ENCODE measurements at regions not wholly inside any gene's neighbourhood (a gene's known extent, or its start where the extent isn't known, plus 50 kb on each side); places are given as distances from the start of the nearest gene placed in this dataset.

GRCh38 chr4:57231781-57232180 is 121.6 kb upstream of the IGFBP7 start:
- H3K9me2 ChIP-seq (ENCODE audit: low read depth, low read length): no peaks in the 10 kb centered on the region
- H4K20me1 ChIP-seq (ENCODE audit: insufficient read depth, low read length): no peaks in the 10 kb centered on the region
- H3K4me3 ChIP-seq (ENCODE audit: low read depth, low read length, poor library complexity, severe bottlenecking): no peak overlapping the region
- no peak overlapping the region for H3K27ac ChIP-seq (ENCODE audit: low read depth, low read length, poor library complexity, severe bottlenecking)
- H3K9ac ChIP-seq (ENCODE audit: low read length): no peak overlapping the region
- H3K9me3 ChIP-seq (ENCODE audit: low read length): no peaks in the 10 kb centered on the region
- no peaks in the 10 kb centered on the region for H3K36me3 ChIP-seq (ENCODE audit: insufficient read depth, low read length)
- H2AFZ ChIP-seq (ENCODE audit: low read length): no peak overlapping the region
- TF ChIP-seq CTCF (IDR thresholded peaks at IDR 0.05; ENCODE audit: low read length): no peak
- TF ChIP-seq EZH2 (IDR thresholded peaks at IDR 0.05; ENCODE audit: borderline replicate concordance, low read length): no peak
- H3K4me1 ChIP-seq (ENCODE audit: insufficient read depth, low read length, severe bottlenecking): no peaks in the 10 kb centered on the region
- no peaks in the 10 kb centered on the region for H3F3A ChIP-seq (ENCODE audit: insufficient read depth, low read length)
- H3K27me3 ChIP-seq (ENCODE audit: insufficient read depth, low read length): no peaks in the 10 kb centered on the region
- no peak overlapping the region for H3K4me2 ChIP-seq (ENCODE audit: low read length)
- H3K79me2 ChIP-seq (ENCODE audit: insufficient read depth, low read length): no peaks in the 10 kb centered on the region

DNA sequence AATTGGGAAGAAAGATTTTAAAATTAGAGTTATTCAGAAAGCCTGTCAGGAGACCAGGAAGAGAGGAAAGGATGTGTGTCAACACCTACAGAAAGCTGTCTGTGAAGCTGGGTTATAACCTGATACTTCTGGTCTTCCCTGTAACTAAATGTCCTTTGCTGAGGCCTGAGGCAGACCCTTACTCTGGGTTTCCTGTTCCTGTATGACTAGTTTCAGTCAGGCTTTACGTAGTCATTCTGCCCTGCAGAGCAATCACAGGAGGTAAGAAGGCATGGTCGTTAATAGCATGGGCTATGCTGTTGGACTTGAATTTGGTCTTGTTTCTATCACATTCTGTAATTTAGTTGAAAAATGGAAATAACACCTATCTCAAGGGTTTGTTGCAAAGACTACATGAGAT is 110.5 kb upstream of the IGFBP7 start:
- no peak overlapping the region for H3K9ac ChIP-seq (ENCODE audit: low read length)
- H2AFZ ChIP-seq (ENCODE audit: low read length): no peak overlapping the region
- no peaks in the 10 kb centered on the region for H3K4me1 ChIP-seq (ENCODE audit: insufficient read depth, low read length, severe bottlenecking)
- no peaks in the 10 kb centered on the region for H3F3A ChIP-seq (ENCODE audit: insufficient read depth, low read length)
- no peaks in the 10 kb centered on the region for H3K36me3 ChIP-seq (ENCODE audit: insufficient read depth, low read length)
- no peaks in the 10 kb centered on the region for H3K9me2 ChIP-seq (ENCODE audit: low read depth, low read length)
- no peak for TF ChIP-seq CTCF (IDR thresholded peaks at IDR 0.05; ENCODE audit: low read length)
- no peak for TF ChIP-seq EZH2 (IDR thresholded peaks at IDR 0.05; ENCODE audit: borderline replicate concordance, low read length)
- no peak overlapping the region for H3K4me2 ChIP-seq (ENCODE audit: low read length)
- no peak overlapping the region for H3K27ac ChIP-seq (ENCODE audit: low read depth, low read length, poor library complexity, severe bottlenecking)
- H4K20me1 ChIP-seq (ENCODE audit: insufficient read depth, low read length): no peaks in the 10 kb centered on the region
- no peaks in the 10 kb centered on the region for H3K27me3 ChIP-seq (ENCODE audit: insufficient read depth, low read length)
- no peaks in the 10 kb centered on the region for H3K9me3 ChIP-seq (ENCODE audit: low read length)
- H3K79me2 ChIP-seq (ENCODE audit: insufficient read depth, low read length): no peaks in the 10 kb centered on the region
- H3K4me3 ChIP-seq (ENCODE audit: low read depth, low read length, poor library complexity, severe bottlenecking): no peak overlapping the region

DNA sequence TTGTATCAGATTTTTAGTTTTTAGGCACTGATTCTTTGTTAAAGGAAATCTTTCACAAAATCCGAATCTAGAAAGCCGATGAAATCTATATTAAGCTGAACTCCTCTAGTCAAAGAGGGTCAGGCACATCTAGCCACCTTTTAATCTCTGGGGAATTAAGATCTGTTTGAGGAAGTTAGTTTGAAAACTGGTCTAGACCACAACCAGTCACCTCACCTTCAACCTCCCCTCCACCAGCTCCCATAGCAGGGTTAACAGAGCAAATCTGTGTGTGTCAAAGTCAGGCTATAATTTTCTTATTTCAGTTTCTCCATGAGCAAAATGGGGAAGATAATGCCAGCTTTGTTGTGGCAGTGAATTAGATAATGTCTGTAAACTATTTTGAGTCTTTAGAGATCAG is 110.0 kb upstream of the IGFBP7 start:
- no peak overlapping the region for H3K9ac ChIP-seq (ENCODE audit: low read length)
- no peak overlapping the region for H3K4me3 ChIP-seq (ENCODE audit: low read depth, low read length, poor library complexity, severe bottlenecking)
- no peaks in the 10 kb centered on the region for H4K20me1 ChIP-seq (ENCODE audit: insufficient read depth, low read length)
- no peaks in the 10 kb centered on the region for H3F3A ChIP-seq (ENCODE audit: insufficient read depth, low read length)
- no peaks in the 10 kb centered on the region for H3K27me3 ChIP-seq (ENCODE audit: insufficient read depth, low read length)
- no peaks in the 10 kb centered on the region for H3K9me3 ChIP-seq (ENCODE audit: low read length)
- TF ChIP-seq EZH2 (IDR thresholded peaks at IDR 0.05; ENCODE audit: borderline replicate concordance, low read length) (no peak), CTCF (IDR thresholded peaks at IDR 0.05; ENCODE audit: low read length) (no peak)
- H3K36me3 ChIP-seq (ENCODE audit: insufficient read depth, low read length): no peaks in the 10 kb centered on the region
- no peak overlapping the region for H3K4me2 ChIP-seq (ENCODE audit: low read length)
- H3K4me1 ChIP-seq (ENCODE audit: insufficient read depth, low read length, severe bottlenecking): no peaks in the 10 kb centered on the region
- H3K79me2 ChIP-seq (ENCODE audit: insufficient read depth, low read length): no peaks in the 10 kb centered on the region
- no peaks in the 10 kb centered on the region for H3K9me2 ChIP-seq (ENCODE audit: low read depth, low read length)
- H3K27ac ChIP-seq (ENCODE audit: low read depth, low read length, poor library complexity, severe bottlenecking): no peak overlapping the region
- no peak overlapping the region for H2AFZ ChIP-seq (ENCODE audit: low read length)

All from OCI-LY1 (cell line).